Right lobe of liver (tissue), 6 donors: ENCODE measurements at regions not wholly inside any gene's neighbourhood (a gene's known extent, or its start where the extent isn't known, plus 50 kb on each side); places are given as distances from the start of the nearest gene placed in this dataset.
A peak's percentile ranks its signal among the peaks of the same experiment; 100 is the strongest.

Experiments used
- ATAC-seq, 4 donors: fragments of 200-7000 bp; cut with Tn5 transposase; one replicate each; pipeline ENCODE4 v1.9.1; 2020; ENCODE audit warnings: mild to moderate bottlenecking in 4 of 4, moderate library complexity in 4 of 4
- DNase-seq, 3 donors: peaks; one replicate each; pipeline ENCODE4 v3.0.0-alpha.2; 2020
- H3K27ac ChIP-seq, 3 donors: fragments of 200-600 bp; one replicate each; pipeline ENCODE4 v1.8.0; 2022
- H3K27me3 ChIP-seq, 2 donors: fragments of 200-600 bp; one replicate each; pipeline ENCODE4 v1.8.0; 2022
- H3K36me3 ChIP-seq, 4 donors: fragments of 200-600 bp; sonication (generic) in 1 of 4; one replicate each; pipeline versions ENCODE4 v1.5.1 to v1.8.0; 2017 to 2022; ENCODE audit warnings: control low read depth in 1 of 4
- H3K4me1 ChIP-seq, 4 donors: fragments of 200-600 bp; sonication (generic) in 1 of 4; one replicate each; pipeline versions ENCODE4 v1.5.1 to v1.8.0; 2017 to 2022; ENCODE audit warnings: control low read depth in 1 of 4
- H3K4me3 ChIP-seq, 3 donors: fragments of 200-600 bp; one replicate each; pipeline ENCODE4 v1.8.0; 2022
- H3K9me3 ChIP-seq, 4 donors: fragments of 200-600 bp; sonication (generic) in 1 of 4; one replicate each; pipeline versions ENCODE4 v1.5.1 to v1.8.0; 2017 to 2022; ENCODE audit warnings: control low read depth in 1 of 4
- POLR2A ChIP-seq: fragments of 450-650 bp; IDR thresholded peaks from one replicate; pipeline ENCODE4 v1.6.1; 2017; ENCODE audit warnings: antibody characterized with exemption, mild to moderate bottlenecking
- WGBS: methylation state at CpG from one replicate; pipeline ENCODE4 v1.1.6; 2018; ENCODE audit warnings: low coverage, low lambda C conversion rate; ENCODE audit not compliant: insufficient coverage; ENCODE audit errors: missing lambda C conversion rate; 5-methylcytosine and 5-hydroxymethylcytosine counted together
- intact Hi-C, 2 donors: fragments of 100-400 bp; cut with DNase I; formaldehyde crosslinking; loops; one replicate each; pipeline versions ENCODE4 v1.11.2 to v1.14.1; 2022
- TF ChIP-seq, protein P1 (sequence below), 4 donors: fragments of 200-600 bp in 3 of 4; fragments of 450-650 bp in 1 of 4; IDR thresholded peaks; one replicate each; pipeline versions ENCODE4 v1.5.1 to v1.8.0; 2016 to 2022; ENCODE audit warnings: antibody characterized with exemption in 4 of 4, mild to moderate bottlenecking in 2 of 4
- donor health status: DM: no; HTN: yes; CAD: no.
- donor health status: DM: no; HTN: no; CAD: no.
- donor health status: DM: no; HTN: no; CAD: no.
- donor health status: DM: no; HTN: yes; CAD: no.
- donor health status: DM: no; HTN: yes; CAD: no.

DNA sequence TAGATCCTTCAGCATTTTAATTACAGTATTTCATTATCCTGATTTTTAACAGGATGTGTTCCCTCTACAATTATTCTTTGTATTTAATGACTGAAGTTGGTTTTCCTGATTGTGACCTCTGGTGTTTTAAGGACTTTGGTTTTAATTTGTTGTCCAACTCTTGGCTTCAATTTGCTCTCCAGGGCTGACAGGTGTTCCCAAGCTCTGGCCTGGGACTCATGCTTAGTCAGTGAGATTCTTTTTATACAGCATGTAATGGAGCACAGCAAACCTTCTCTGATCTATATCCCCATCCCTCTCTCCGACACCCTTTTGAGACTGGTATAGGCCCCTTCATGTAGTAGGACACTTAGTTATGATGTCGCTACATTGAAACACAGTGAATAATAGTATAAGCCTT is 896.3 kb downstream of the TSN start:
- DNase-seq (no peak), ATAC-seq (peak; percentile 38 to 62 (median 58))
- Histone ChIP-seq H3K27me3 (no peaks in the 10 kb centered on the region), H3K27ac (peak overlapping the region; percentile 53 to 79 (median 75)), H3K36me3 (no peaks in the 10 kb centered on the region), H3K9me3 (no peaks in the 10 kb centered on the region), H3K4me1 (peaks cover 0 to 32% (median 9%) of the 10 kb centered on the region in 4 donors), H3K4me3 (no peak overlapping the region)
- 81% methylated on average over 2 of the region's 2 CpGs for WGBS
- intact Hi-C loops = no loop called here
- TF ChIP-seq, protein P1, sequence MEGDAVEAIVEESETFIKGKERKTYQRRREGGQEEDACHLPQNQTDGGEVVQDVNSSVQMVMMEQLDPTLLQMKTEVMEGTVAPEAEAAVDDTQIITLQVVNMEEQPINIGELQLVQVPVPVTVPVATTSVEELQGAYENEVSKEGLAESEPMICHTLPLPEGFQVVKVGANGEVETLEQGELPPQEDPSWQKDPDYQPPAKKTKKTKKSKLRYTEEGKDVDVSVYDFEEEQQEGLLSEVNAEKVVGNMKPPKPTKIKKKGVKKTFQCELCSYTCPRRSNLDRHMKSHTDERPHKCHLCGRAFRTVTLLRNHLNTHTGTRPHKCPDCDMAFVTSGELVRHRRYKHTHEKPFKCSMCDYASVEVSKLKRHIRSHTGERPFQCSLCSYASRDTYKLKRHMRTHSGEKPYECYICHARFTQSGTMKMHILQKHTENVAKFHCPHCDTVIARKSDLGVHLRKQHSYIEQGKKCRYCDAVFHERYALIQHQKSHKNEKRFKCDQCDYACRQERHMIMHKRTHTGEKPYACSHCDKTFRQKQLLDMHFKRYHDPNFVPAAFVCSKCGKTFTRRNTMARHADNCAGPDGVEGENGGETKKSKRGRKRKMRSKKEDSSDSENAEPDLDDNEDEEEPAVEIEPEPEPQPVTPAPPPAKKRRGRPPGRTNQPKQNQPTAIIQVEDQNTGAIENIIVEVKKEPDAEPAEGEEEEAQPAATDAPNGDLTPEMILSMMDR (IDR thresholded peaks at IDR 0.05) = no peak
- TF ChIP-seq POLR2A = no peak

DNA sequence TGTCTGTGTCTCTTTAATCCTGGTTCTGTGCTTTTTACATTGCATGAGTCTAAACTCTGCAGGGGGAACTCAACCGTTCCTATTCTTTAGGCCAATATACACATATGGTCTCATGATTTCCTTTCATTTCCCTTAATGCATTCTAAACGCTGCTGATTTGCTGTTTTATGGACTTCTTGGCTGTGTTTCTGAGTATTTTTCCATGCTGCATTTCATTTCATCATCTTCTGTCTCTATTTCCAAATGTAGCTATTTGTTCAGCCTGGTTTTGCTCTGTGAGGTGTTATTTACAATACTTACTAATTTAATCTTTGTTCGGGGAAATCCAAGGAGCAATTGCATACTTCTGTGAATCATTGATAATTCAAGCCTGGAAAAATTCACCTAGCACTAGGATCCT is 897.2 kb downstream of the TSN start:
- TF ChIP-seq, protein P1 (IDR thresholded peaks at IDR 0.05) = no peak
- TF ChIP-seq POLR2A = peak; percentile 38
- peak; percentile 78 to 88 (median 80) for ATAC-seq
- intact Hi-C loops = no loop called here
- DNase-seq = no peak
- no peak overlapping the region for H3K4me3 ChIP-seq
- H3K27me3 ChIP-seq = no peaks in the 10 kb centered on the region
- H3K27ac ChIP-seq = peak overlapping the region; percentile 53 to 79 (median 75)
- H3K9me3 ChIP-seq = no peaks in the 10 kb centered on the region
- H3K4me1 ChIP-seq = peaks cover 0 to 33% (median 9%) of the 10 kb centered on the region in 4 donors
- WGBS = 11% methylated on average over 3 of the region's 3 CpGs
- H3K36me3 ChIP-seq = no peaks in the 10 kb centered on the region

DNA sequence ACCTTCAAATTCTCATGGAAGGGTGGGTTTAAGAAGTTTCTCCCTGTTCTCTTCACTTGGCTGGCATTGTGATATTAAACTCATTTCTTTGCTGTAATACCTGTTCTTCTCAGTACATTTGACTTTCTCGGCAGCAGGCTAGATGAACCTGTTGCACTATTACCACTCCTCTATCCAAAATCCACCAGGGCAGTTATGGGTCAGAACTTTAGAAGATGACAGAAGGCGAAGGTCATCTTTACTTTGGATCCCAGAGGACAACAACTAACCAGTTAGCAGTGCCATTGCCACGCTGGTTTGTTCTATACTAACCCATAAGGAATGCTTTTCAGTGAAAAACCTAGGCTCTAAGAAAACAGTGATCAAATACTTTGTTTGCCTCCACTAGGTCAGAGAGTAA is 901.0 kb downstream of the TSN start:
- TF ChIP-seq, protein P1 (IDR thresholded peaks at IDR 0.05) = no peak
- no peak for TF ChIP-seq POLR2A
- Histone ChIP-seq H3K36me3 (no peaks in the 10 kb centered on the region), H3K27ac (peak overlapping the region; percentile 40 to 56 (median 46)), H3K4me3 (no peak overlapping the region), H3K9me3 (no peaks in the 10 kb centered on the region), H3K4me1 (peaks cover 0 to 35% (median 9%) of the 10 kb centered on the region in 4 donors), H3K27me3 (no peaks in the 10 kb centered on the region)
- no peak for DNase-seq
- 23% methylated on average over 3 of the region's 3 CpGs for WGBS
- ATAC-seq = peak; percentile 51 to 67 (median 64)
- intact Hi-C loops = no loop called here

DNA sequence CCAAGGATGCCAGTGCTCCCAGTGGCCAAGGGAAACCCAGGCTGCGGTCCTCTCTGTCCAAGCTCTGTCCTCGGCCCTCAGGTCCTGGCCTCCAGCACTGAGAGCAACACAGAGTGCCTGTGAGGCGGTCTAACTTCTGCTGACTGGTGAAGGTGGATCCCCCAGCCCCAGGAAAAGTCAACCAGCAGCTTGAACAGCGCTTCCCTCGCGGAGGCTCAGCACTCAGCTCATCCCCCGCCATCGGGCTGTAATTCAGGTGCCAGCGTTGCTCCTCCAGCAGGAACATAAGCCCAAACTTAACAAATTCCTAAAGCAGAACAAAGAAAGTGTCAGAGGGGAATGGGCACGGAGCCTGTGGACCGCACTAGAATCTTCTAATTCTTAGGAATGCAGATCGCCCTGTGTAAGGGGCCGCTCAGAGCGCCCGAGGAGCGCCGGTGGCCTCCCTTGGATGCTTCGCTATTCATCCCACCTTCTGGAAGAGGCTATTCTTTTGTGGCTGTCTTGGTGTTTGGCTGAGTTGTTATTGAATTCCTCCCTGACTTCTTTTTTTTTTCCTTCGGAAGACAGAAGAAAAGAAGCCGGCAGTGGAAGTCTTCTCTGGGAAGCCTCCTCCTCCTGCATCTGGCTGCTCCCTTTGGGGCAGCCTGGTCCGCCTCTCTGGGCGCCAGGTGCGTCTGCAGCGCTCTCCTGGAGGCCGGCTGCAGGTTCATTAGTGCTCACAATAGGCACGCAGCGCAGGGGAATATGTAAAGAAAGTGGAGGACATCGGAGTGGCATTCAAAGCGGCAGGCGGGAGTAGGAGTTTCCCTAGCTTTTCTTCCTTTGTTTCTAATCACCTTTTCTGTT is 905.6 kb downstream of the TSN start:
- WGBS = 26% methylated on average over 24 of the region's 30 CpGs
- ATAC-seq (peak; percentile 31 to 50 (median 45)), DNase-seq (no peak)
- H3K27me3 ChIP-seq = no peaks in the 10 kb centered on the region
- H3K4me1 ChIP-seq = peaks cover 0 to 12% (median 0%) of the 10 kb centered on the region in 4 donors
- H3K27ac ChIP-seq = no peak overlapping the region
- TF ChIP-seq, protein P1 (IDR thresholded peaks at IDR 0.05) = no peak
- no peak for TF ChIP-seq POLR2A
- H3K36me3 ChIP-seq = no peaks in the 10 kb centered on the region
- H3K4me3 ChIP-seq = no peak overlapping the region
- intact Hi-C loops = no loop called here
- no peaks in the 10 kb centered on the region for H3K9me3 ChIP-seq
